GM19351 (cell line): ENCODE measurements at regions not wholly inside any gene's neighbourhood (a gene's known extent, or its start where the extent isn't known, plus 50 kb on each side); places are given as distances from the start of the nearest gene placed in this dataset.

ENCODE experiments used
- ATAC-seq: cut with Tn5 transposase; IDR thresholded peaks from one replicate; pipeline ENCODE4 v1.9.1; 2021; ENCODE audit warnings: mild to moderate bottlenecking, moderate library complexity; ENCODE audit not compliant: unreplicated experiment

- no peak for ATAC-seq
Observed at GRCh38 chr5:7331131-7331530, 64.8 kb upstream of the ADCY2 start.
